ENCODE measurements at regions not wholly inside any gene's neighbourhood (a gene's known extent, or its start where the extent isn't known, plus 50 kb on each side); places are given as distances from the start of the nearest gene placed in this dataset.

DNA sequence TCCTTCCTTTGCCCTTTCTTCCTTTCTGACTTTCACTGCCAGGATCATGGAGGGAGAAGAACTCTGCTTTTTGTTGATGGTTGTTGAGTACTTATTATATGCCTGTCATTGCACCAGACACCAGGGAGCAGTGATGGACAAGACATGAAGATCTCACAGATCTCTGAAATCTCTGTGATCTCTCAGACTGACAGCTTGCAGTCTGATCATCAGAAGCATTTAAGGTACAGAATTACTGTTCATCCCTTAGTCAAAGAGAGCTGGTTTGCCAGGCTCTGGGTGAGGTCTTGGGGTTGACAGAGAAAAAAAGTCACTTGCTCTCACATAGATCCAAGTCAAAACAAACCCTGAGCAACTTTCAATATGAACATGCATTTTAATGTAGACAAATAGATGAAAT, 299.5 kb upstream of the FMN2 start:
- DNase-seq (ENCODE audit: low spot score), result no peak

DNA sequence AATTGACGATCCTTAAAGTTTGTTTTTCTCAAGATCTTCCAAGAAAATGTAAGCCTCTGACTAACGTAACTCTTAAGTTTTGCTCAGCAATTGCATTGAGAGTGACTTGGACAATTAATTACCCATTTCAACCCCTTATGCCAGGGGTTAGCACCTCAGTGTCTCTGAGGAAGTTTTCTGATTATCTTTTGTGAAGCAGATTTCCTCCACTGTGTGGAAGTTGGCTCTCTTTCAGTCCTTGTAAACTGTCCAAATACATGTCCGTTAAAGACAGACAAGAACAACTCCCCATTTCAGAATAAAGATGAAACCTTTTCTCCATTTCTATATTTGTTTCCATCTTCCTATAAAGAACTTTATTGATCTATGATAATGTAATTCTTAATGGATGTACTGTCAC, 296.4 kb upstream of the FMN2 start:
- no peak for DNase-seq (ENCODE audit: low spot score)

GRCh38 chr1:239799617-239800016, 292.1 kb upstream of the FMN2 start:
- DNase-seq (ENCODE audit: low spot score), result no peak

- no peak for DNase-seq (ENCODE audit: low spot score)
These were observed 290.8 kb upstream of the FMN2 start for GRCh38 chr1:239800861-239801260.

- DNase-seq (ENCODE audit: low spot score), result peak; percentile 8
These were observed 289.4 kb upstream of the FMN2 start for GRCh38 chr1:239802275-239802674.

GRCh38 chr1:239803781-239804180, 287.9 kb upstream of the FMN2 start:
- DNase-seq (ENCODE audit: low spot score), result no peak

- no peak for DNase-seq (ENCODE audit: low spot score)
These were observed 287.4 kb upstream of the FMN2 start for GRCh38 chr1:239804266-239804665.

DNA sequence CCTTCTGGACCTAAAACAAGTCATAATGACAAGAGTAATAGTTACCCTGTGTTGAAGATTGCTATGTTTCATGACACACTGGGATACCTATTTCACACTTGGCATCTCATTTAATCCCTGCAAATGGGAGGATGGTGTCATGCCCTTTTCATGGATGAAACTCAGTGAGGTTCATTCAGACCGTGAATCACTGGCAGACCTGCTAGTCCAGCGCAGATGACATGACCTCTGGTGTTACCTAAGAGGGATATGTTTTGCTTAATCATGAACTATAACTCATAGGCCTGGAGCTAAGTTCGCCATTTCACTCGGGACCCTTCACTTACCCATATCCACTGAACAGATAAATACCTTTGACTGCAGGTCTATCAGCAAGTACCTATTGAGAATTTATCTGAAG, 286.6 kb upstream of the FMN2 start:
- no peak for DNase-seq (ENCODE audit: low spot score)

DNA sequence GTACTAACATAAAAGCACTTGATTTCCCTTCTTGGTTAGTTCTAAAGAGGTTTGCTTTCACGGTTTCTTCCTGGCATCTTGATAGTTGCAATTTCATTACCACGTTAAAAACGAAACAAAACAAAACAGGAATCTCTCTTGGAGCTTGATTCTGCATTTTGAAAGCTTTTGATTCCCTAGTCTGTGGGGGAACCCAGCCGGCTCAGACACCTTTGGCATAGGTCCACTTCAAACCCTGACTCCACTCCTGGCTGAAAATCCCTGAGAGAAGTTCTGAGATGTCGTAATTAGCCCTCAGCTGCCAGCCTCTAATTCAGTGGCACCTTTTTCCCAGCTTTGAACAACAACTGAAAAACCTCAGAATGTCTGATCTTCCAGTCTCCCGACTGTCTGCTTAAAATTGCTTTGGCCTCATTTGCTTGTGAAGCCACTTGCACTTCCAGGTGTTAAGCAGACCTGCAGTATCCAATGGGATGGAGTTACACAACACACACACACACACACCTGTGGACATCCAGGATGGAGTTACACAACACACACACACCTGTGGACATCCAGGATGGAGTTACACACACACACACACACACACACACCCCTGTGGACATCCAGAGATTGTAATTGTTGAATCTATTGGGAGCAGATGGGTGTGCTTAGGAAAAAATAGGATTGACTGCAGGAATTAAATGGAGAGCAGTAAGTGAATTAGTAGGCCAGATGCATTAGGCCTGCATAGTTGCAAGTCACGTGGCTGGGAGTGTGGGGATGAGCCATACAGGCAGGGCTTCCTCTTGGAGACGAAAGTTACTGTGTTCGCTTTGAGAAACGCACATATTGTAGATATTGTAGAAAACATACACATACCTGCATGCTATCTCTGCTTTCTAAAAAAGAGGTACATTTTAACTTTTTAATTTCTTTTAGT, 285.6 kb upstream of the FMN2 start:
- no peak for DNase-seq (ENCODE audit: low spot score)

GRCh38 chr1:239806897-239807296, 284.8 kb upstream of the FMN2 start:
- no peak for DNase-seq (ENCODE audit: low spot score)

- no peak for DNase-seq (ENCODE audit: low spot score)
These were observed 284.3 kb upstream of the FMN2 start for GRCh38 chr1:239807361-239807760.

DNA sequence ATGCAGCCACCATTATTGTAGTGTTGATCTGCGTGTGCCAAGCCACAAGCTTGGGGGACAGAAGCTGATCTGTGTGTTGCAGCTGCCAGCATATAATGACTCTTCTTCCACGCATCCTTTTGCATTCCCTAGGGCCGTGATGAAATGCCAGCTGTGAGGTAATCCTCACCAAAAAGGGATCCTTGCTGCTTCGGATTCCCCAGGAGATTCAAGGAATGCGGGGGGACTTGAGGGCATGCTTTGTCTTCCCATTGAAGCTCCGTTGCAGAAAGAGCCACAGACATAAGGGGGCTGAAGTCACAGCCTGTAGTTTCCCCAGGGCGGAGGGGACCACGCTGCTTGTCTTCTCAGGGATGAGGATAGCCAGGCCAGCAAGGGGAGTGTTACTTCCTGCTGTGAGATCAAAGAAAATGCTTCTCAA, 281.6 kb upstream of the FMN2 start:
- no peak for DNase-seq (ENCODE audit: low spot score)

DNA sequence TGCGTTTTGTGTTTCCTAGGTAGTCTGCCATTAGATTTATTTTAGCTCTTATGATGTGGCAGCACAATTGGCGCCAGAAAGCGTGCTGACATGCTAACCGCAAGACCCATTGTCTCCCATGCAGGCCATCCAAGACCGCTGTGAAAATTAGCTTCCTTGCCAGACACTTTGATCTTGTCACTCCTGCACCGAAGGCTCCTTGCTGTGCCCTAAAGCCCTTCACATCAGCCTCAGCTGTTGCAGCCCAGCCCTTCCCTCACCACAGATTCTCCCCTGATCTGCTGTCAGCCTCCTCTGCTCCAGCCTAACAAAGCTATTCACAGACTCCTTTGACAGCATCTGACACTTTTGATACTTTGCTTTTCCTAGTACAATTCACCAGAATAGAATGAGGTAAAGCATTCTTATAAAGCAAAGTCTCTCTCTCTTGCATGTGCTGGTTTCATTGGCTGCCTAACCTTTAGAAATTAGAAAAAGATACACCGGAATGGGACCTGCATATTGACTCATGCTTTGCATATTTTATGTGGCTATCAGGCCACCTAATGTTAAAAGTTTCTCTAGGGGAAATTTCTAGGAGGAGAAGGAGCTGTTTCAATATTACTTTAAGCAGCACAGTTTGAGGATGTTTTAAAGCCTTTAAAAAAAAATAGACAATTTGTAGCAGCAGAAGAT, 280.3 kb upstream of the FMN2 start:
- no peak for DNase-seq (ENCODE audit: low spot score)

GRCh38 chr1:239812580-239812979, 279.1 kb upstream of the FMN2 start:
- no peak for DNase-seq (ENCODE audit: low spot score)

DNA sequence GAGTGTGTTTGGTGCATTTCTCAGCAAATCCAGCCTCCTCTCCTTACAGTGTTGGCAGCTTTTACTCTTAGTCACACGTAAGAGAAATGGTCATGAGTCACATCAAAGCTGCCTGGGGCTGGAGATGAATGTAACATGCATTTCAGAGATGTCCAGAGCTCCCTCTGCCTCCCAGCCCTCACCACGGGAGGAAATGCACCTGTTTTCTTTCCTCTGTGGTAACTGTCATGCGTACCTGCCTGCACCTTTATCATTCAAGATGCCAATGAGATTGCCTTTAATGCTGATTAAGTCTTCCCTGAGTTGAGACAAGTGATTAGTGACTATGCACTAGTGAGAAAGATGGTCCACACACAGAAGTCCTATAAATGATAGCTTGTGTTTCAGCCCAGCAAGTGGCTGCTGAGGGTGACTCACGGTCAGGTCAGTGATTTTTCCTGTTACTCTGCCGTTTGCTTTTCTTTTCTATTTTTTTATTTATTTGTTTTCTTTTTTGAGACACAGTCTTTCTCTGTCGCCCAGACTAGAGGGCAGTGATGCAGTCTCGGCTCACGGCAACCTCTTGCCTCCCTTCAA, 277.3 kb upstream of the FMN2 start:
- DNase-seq (ENCODE audit: low spot score), result peak; percentile 7

DNA sequence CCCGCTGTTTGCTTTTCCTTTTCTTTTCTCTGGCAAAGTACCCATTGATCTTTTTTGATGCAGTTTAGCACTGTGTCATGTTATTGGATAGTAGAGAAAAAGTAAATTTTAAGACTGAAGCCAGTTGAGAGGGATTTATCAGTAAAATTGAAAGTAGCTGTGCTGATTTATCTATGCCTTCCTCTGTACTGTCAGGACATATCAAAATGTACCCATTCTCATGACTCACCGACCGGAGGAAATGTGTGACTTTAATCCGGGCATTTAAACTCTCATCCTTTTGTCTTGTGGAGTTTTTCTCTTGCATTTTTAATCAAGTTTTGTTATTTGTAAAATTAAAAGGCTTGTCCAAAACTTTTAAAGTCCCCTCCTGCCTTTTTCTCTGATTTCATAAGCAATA, 276.6 kb upstream of the FMN2 start:
- DNase-seq (ENCODE audit: low spot score), result no peak

GRCh38 chr1:239816081-239816782, 275.5 kb upstream of the FMN2 start:
- DNase-seq (ENCODE audit: low spot score), result no peak

DNA sequence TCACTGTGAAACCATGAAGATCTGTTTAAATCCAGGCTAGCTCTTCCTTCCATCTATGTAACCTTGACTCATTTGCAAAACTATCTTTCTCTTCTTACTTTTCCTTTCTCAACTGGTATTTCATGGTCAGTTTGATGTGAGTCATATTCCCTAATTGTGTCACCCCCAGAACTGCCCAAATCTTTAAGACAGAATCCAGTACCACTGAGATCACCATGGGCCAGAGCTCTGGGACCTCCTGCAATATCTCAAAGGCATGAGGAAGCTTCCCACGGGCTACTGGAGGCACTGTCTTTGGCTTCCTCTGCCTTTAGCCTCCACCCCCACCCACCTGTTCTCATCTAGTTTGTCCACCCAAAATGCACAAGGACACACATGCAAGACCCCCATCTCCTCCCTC, 274.4 kb upstream of the FMN2 start:
- no peak for DNase-seq (ENCODE audit: low spot score)

DNA sequence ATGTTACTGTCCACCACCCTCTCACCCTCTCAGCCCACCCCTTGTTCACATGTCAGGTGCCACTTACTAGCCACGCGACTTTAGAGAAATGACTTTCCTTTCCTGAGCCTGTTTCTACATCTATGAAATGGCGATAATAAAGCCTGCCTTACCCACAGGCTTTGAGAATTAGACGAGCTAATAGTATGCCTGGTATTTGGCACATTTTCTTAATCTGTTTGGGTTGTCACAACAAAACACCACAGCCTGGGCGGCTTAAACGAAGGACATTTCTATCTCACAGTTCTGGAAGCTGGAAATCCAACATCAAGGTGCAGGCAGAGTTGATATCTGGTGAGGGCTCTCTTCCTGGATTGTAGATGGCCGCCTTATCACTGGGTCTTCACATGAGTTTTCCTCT, 273.9 kb upstream of the FMN2 start:
- DNase-seq (ENCODE audit: low spot score), result no peak

- DNase-seq (ENCODE audit: low spot score), result no peak
These were observed 272.6 kb upstream of the FMN2 start for GRCh38 chr1:239819096-239819495.

DNA sequence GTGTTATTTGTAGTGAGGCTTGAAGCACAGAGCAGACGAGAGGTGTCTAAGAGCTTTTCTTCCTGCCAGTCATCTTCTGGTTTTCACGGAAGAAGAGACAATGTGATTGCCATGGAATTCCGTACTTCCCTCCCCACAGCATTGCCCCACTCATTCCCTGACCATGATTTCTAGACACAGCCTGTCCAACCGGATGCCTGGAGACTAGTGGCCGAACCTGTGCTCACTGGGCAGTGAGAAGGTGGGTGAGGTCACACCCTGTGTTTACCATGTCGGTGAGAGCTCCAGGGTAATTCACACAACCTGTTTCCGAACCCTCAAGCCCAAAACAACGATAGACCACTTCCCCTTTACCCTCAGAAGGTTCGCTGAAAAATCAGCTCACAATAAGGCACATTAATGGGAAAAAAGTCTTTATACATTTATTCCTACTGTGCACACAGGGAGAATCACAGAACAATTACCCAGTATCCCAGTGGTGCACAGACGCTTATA, 271.9 kb upstream of the FMN2 start:
- no peak for DNase-seq (ENCODE audit: low spot score)

GRCh38 chr1:239823852-239824251, 267.8 kb upstream of the FMN2 start:
- no peak for DNase-seq (ENCODE audit: low spot score)

All from CD4-positive, alpha-beta T cell treated with Interleukin-6 at 100 ng/mL for 8 hours (primary cell).